DND-41 (cell line): ENCODE measurements at regions not wholly inside any gene's neighbourhood (a gene's known extent, or its start where the extent isn't known, plus 50 kb on each side); places are given as distances from the start of the nearest gene placed in this dataset.

Experiments
- EZH2 ChIP-seq: IDR thresholded peaks from 3 replicates; pipeline ENCODE4 v1.6.1; 2012; ENCODE audit warnings: borderline replicate concordance, low read depth, mild to moderate bottlenecking, moderate library complexity, low read length, inconsistent platforms; ENCODE audit not compliant: severe bottlenecking
- TF ChIP-seq, protein P1 (sequence below): IDR thresholded peaks from 2 replicates; pipeline ENCODE4 v1.5.1; 2012; ENCODE audit warnings: borderline replicate concordance, low read length, moderate library complexity, mild to moderate bottlenecking; ENCODE audit not compliant: poor library complexity, severe bottlenecking; ENCODE audit errors: extremely low read depth

DNA sequence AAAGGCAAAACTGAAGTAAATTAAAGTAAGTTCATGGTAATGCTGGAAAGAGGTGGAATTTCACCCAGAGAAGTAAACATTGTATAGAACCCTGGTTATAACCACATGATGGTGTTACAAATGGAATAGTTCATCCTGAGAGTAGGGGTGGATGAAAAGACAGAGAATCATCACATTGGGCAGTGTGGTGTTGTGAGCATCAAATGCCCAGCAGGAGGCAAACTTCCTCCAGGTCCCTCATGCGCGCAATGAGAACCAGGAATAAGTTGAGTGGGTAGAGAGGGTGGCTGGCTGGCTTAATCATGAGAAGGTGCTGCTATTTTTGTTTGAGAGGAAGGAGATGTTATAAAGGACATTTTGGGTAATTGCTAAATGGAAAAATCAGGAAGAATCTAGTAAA, 163.3 kb upstream of the HMHB1 start:
- TF ChIP-seq, protein P1, sequence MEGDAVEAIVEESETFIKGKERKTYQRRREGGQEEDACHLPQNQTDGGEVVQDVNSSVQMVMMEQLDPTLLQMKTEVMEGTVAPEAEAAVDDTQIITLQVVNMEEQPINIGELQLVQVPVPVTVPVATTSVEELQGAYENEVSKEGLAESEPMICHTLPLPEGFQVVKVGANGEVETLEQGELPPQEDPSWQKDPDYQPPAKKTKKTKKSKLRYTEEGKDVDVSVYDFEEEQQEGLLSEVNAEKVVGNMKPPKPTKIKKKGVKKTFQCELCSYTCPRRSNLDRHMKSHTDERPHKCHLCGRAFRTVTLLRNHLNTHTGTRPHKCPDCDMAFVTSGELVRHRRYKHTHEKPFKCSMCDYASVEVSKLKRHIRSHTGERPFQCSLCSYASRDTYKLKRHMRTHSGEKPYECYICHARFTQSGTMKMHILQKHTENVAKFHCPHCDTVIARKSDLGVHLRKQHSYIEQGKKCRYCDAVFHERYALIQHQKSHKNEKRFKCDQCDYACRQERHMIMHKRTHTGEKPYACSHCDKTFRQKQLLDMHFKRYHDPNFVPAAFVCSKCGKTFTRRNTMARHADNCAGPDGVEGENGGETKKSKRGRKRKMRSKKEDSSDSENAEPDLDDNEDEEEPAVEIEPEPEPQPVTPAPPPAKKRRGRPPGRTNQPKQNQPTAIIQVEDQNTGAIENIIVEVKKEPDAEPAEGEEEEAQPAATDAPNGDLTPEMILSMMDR, result peak; percentile 50
- TF ChIP-seq EZH2, result no peak
